ENCODE measurements at regions not wholly inside any gene's neighbourhood (a gene's known extent, or its start where the extent isn't known, plus 50 kb on each side); places are given as distances from the start of the nearest gene placed in this dataset.
"Not testable (repeated sequence)": the region's sequence is repeated elsewhere in the genome, so short reads cannot be mapped to it uniquely, and the experiment has no call there.

GRCh38 chr11:50183170-50183569 is 150.5 kb downstream of the OR4C45 start:
- H3K27me3 Mint-ChIP-seq; H3K27ac Mint-ChIP-seq; CTCF ChIA-PET; H3K36me3 Mint-ChIP-seq (ENCODE audit: low read depth); POLR2A ChIA-PET; H3K4me3 Mint-ChIP-seq; H3K4me1 Mint-ChIP-seq; DNase-seq: not testable (repeated sequence)
- H3K9me3 Mint-ChIP-seq: peaks cover 22% of the 10 kb centered on the region

- Mint-ChIP-seq H3K27ac (no peak overlapping the region), H3K36me3 (ENCODE audit: low read depth) (no peaks in the 10 kb centered on the region), H3K4me3 (no peak overlapping the region), H3K9me3 (peaks cover 21% of the 10 kb centered on the region), H3K27me3 (no peaks in the 10 kb centered on the region), H3K4me1 (no peaks in the 10 kb centered on the region)
- CTCF ChIA-PET: no interaction called here
- no peak for DNase-seq
- POLR2A ChIA-PET: no interaction called here
Observed at GRCh38 chr11:50186146-50186545, 153.5 kb downstream of the OR4C45 start.

DNA sequence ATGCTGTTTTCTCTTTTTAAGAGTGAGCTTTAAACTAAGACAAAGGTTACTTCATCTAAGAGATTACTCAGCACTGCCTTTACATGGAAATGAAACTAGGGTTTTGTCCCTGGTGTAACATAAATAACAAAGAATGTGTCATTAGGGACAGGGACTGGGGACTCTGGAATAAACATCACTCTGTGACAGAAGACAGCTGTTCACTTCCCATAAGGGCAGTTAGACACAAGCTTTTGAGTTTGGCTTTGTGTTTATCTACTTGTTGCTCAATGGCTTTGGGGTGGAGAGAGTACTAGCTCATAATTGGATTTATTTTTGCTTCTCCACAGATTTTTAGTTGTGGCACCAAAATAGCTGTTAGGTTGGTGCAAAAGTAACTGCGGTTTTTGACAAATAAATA is 154.5 kb downstream of the OR4C45 start:
- H3K27ac Mint-ChIP-seq: no peak overlapping the region
- H3K4me3 Mint-ChIP-seq: no peak overlapping the region
- H3K36me3 Mint-ChIP-seq (ENCODE audit: low read depth): no peaks in the 10 kb centered on the region
- H3K4me1 Mint-ChIP-seq: no peaks in the 10 kb centered on the region
- POLR2A ChIA-PET: no interaction called here
- no peaks in the 10 kb centered on the region for H3K27me3 Mint-ChIP-seq
- CTCF ChIA-PET: no interaction called here
- DNase-seq: no peak
- H3K9me3 Mint-ChIP-seq: peaks cover 21% of the 10 kb centered on the region

GRCh38 chr11:50188040-50188439 is 155.4 kb downstream of the OR4C45 start:
- no peak for DNase-seq
- ChIA-PET POLR2A (no interaction called here), CTCF (no interaction called here)
- peaks cover 21% of the 10 kb centered on the region for H3K9me3 Mint-ChIP-seq
- no peaks in the 10 kb centered on the region for H3K4me1 Mint-ChIP-seq
- H3K27ac Mint-ChIP-seq: no peak overlapping the region
- H3K36me3 Mint-ChIP-seq (ENCODE audit: low read depth): no peaks in the 10 kb centered on the region
- no peaks in the 10 kb centered on the region for H3K27me3 Mint-ChIP-seq
- H3K4me3 Mint-ChIP-seq: no peak overlapping the region

DNA sequence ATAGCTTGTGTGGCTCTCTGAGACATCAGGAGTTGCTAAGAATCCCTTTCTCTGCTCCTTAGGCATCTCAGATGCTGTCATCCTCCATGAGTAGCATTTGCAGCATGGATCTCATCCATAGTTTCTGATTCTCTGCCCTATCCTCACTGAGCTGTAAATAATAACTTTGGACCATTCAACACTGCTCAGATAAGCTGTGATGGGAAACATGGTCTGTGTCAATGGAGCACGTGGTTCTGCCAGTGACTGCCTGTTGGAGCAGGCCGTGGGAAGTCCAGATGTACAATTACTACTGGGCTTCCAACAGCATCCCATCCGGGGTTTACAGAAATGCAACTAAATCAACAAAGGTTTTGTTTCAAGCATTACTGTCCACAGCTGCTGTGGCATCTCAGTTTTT is 160.1 kb downstream of the OR4C45 start:
- Mint-ChIP-seq H3K4me3 (no peak overlapping the region), H3K4me1 (no peaks in the 10 kb centered on the region)
- CTCF ChIA-PET: no interaction called here

GRCh38 chr11:50214376-50214775 is 181.7 kb downstream of the OR4C45 start:
- Mint-ChIP-seq H3K4me1 (no peaks in the 10 kb centered on the region), H3K36me3 (ENCODE audit: low read depth) (no peaks in the 10 kb centered on the region), H3K27ac (no peak overlapping the region), H3K27me3 (no peaks in the 10 kb centered on the region), H3K9me3 (peaks cover 25% of the 10 kb centered on the region), H3K4me3 (no peak overlapping the region)
- CTCF ChIA-PET: no interaction called here
- no peak for DNase-seq
- POLR2A ChIA-PET: no interaction called here

More for the DNA sequence above, 160.1 kb downstream of the OR4C45 start:
- POLR2A ChIA-PET: no interaction called here
- Mint-ChIP-seq H3K36me3 (ENCODE audit: low read depth) (no peaks in the 10 kb centered on the region), H3K9me3 (peaks cover 15% of the 10 kb centered on the region), H3K27me3 (no peaks in the 10 kb centered on the region), H3K27ac (no peak overlapping the region)
- no peak for DNase-seq

DNA sequence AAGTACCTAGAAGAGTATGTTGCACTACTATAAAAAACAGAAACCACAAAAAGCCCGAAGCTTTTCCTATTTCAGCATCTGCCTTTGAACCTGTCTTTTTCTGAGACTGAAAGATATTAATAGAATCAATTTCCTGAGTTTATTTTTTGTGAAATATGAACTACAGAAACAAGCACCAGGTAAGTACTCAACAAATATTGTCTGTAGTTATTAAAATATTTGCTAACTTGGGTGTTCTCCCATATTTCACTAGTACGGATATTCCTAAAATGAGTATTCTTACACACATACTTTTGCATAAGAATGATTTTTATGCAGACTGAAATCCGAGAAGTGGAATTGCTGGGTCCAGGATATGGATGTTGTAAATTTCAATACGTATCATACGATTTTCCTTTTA is 188.0 kb downstream of the OR4C45 start:
- H3K27me3 Mint-ChIP-seq: no peaks in the 10 kb centered on the region
- no peaks in the 10 kb centered on the region for H3K4me1 Mint-ChIP-seq
- ChIA-PET POLR2A (no interaction called here), CTCF (no interaction called here)
- H3K27ac Mint-ChIP-seq: no peak overlapping the region
- DNase-seq: no peak
- no peak overlapping the region for H3K4me3 Mint-ChIP-seq
- H3K36me3 Mint-ChIP-seq (ENCODE audit: low read depth): no peaks in the 10 kb centered on the region
- H3K9me3 Mint-ChIP-seq: peaks cover 14% of the 10 kb centered on the region

DNA sequence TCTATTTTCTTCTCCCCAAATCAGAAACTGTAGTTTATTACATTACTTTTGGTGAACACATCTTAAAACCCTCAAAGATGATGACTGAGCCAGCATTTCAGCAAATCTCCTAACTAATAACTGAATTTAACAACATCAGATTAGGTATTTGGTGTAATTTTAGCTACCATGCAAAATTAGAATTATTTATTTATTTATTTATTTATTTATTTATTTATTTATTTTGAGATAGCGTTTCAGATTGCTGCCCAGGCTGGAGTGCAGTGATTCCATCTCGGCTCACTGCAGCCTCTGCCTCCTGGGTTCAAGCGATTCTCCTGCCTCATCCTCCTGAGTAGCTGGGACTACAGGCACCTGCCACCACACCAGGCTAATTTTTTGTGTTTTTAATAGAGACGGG is 205.7 kb downstream of the OR4C45 start:
- H3K4me3 Mint-ChIP-seq; H3K27ac Mint-ChIP-seq; POLR2A ChIA-PET; DNase-seq; H3K27me3 Mint-ChIP-seq; CTCF ChIA-PET; H3K4me1 Mint-ChIP-seq; H3K36me3 Mint-ChIP-seq (ENCODE audit: low read depth): not testable (repeated sequence)
- peaks cover 12% of the 10 kb centered on the region for H3K9me3 Mint-ChIP-seq

- H3K4me1 Mint-ChIP-seq: no peaks in the 10 kb centered on the region
- H3K36me3 Mint-ChIP-seq (ENCODE audit: low read depth): no peaks in the 10 kb centered on the region
- POLR2A ChIA-PET: no interaction called here
- DNase-seq: no peak
- no peak overlapping the region for H3K27ac Mint-ChIP-seq
- H3K9me3 Mint-ChIP-seq: peaks cover 4% of the 10 kb centered on the region
- H3K27me3 Mint-ChIP-seq: no peaks in the 10 kb centered on the region
- H3K4me3 Mint-ChIP-seq: no peak overlapping the region
- CTCF ChIA-PET: no interaction called here
Observed at GRCh38 chr11:50246183-50246582, 213.5 kb downstream of the OR4C45 start.

DNA sequence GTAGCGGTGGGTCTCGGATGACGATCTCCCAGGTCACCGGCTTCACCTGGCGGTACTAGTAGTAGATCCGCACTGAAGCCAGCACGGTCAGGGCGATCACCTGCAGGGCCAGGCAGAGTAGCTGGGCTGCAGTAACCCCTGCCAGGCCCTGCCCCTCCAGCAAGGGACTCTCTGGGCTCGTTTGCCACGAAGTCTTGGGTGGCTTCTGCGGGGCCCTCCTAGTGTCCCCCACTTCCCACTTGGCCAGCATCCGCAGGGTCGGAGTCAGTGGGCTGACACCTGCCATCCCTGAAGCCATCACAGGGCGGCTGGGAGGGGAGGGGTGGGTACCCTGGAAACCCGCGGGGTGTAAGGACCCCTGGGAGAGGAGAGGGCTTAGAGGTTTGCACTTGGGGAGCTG is 214.0 kb downstream of the OR4C45 start:
- no peaks in the 10 kb centered on the region for H3K36me3 Mint-ChIP-seq (ENCODE audit: low read depth)
- ChIA-PET CTCF (no interaction called here), POLR2A (no interaction called here)
- DNase-seq: no peak
- H3K4me3 Mint-ChIP-seq: no peak overlapping the region
- no peaks in the 10 kb centered on the region for H3K4me1 Mint-ChIP-seq
- peaks cover 3% of the 10 kb centered on the region for H3K9me3 Mint-ChIP-seq
- H3K27ac Mint-ChIP-seq: no peak overlapping the region
- H3K27me3 Mint-ChIP-seq: no peaks in the 10 kb centered on the region

GRCh38 chr11:50247309-50247874 is 214.7 kb downstream of the OR4C45 start:
- no peaks in the 10 kb centered on the region for H3K27me3 Mint-ChIP-seq
- ChIA-PET POLR2A (no interaction called here), CTCF (no interaction called here)

DNA sequence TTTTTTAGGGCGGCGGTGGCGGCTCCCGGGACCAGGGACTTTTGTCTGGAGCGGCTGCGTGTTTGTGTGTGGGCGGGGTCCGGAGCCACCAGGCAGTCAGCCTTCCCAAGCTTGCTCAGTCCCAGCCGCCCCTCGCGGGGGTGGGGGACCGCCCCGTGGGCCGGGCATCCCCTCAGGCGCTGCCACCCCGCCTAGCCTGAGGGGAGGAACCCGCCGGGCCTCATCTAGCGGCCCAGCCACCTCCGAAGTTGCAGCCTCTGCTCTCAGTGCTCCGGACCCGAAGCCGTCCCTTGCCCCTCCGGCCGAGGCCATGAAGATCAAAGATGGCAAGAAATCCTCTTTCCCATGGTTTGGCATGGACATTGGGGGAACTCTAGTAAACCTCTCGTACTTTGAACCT is 235.2 kb downstream of the OR4C45 start:
- no peak for DNase-seq
- H3K4me1 Mint-ChIP-seq: no peaks in the 10 kb centered on the region
- H3K4me3 Mint-ChIP-seq: no peak overlapping the region
- H3K27ac Mint-ChIP-seq: no peak overlapping the region
- H3K36me3 Mint-ChIP-seq (ENCODE audit: low read depth): no peaks in the 10 kb centered on the region
- peaks cover 25% of the 10 kb centered on the region for H3K9me3 Mint-ChIP-seq
- no peaks in the 10 kb centered on the region for H3K27me3 Mint-ChIP-seq
- POLR2A ChIA-PET: no interaction called here
- CTCF ChIA-PET: no interaction called here

More at GRCh38 chr11:50247309-50247874, 214.7 kb downstream of the OR4C45 start:
- Mint-ChIP-seq H3K36me3 (ENCODE audit: low read depth) (no peaks in the 10 kb centered on the region), H3K4me3 (no peak overlapping the region), H3K4me1 (no peaks in the 10 kb centered on the region), H3K9me3 (peaks cover 2% of the 10 kb centered on the region), H3K27ac (no peak overlapping the region)
- DNase-seq: no peak

DNA sequence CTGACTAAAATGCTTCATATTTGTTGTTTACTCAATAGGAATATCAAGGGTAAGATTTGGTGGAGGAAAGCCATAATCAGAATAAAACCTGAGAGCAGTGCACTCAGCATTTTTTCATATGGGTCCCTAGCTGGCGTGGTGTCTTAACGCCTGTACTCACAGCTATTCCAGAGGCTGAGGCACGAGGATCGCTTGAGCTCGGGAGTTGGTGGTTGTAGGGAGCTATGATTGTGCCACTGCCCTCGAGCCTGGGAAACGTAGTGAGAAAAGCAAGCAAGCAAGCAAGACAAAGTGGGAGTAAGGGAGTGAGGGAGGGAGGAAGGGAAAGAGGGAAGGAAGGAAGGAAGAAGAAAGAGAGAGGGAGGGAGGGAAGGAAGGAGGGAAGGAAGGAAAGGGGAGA is 242.5 kb downstream of the OR4C45 start:
- ChIA-PET CTCF (no interaction called here), POLR2A (no interaction called here)
- no peak overlapping the region for H3K27ac Mint-ChIP-seq

DNA sequence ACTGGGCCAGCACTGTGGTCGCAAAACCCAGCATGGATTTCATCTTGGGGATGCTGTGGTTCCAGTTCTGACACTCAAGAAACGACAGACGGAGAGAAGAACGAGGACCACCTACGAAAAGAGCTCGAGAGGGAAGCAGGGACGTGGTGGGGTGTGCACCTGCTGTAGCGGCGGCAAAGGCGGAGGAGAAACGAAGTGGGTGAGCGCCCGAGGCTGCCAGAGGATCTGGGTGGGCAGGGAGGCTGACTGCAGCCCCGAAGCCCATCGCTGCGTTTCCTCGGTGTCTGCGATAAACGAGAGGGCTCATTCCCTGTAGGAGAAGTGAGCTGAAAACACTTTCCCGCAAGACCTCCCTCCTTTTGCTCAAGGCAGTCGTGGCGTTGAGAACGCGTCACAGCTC is 246.1 kb downstream of the OR4C45 start:
- peaks cover 41% of the 10 kb centered on the region for H3K9me3 Mint-ChIP-seq
- H3K4me3 Mint-ChIP-seq: no peak overlapping the region
- H3K4me1 Mint-ChIP-seq: no peaks in the 10 kb centered on the region
- POLR2A ChIA-PET: no interaction called here
- no peaks in the 10 kb centered on the region for H3K27me3 Mint-ChIP-seq
- DNase-seq: no peak
- CTCF ChIA-PET: no interaction called here
- H3K27ac Mint-ChIP-seq: no peak overlapping the region
- H3K36me3 Mint-ChIP-seq (ENCODE audit: low read depth): no peaks in the 10 kb centered on the region

More for the DNA sequence above, 242.5 kb downstream of the OR4C45 start:
- no peaks in the 10 kb centered on the region for H3K27me3 Mint-ChIP-seq
- H3K4me1 Mint-ChIP-seq: no peaks in the 10 kb centered on the region
- no peaks in the 10 kb centered on the region for H3K36me3 Mint-ChIP-seq (ENCODE audit: low read depth)
- no peak for DNase-seq
- H3K9me3 Mint-ChIP-seq: peaks cover 36% of the 10 kb centered on the region
- no peak overlapping the region for H3K4me3 Mint-ChIP-seq

All from activated CD4-positive, alpha-beta memory T cell treated with anti-CD3 and anti-CD28 coated beads, Interleukin-2, amount 10 ng/mL, durations not matched to agents 7 days and 5 days (primary cell).